NCI-H446 (cell line): ENCODE measurements at regions not wholly inside any gene's neighbourhood (a gene's known extent, or its start where the extent isn't known, plus 50 kb on each side); places are given as distances from the start of the nearest gene placed in this dataset.
A peak's percentile ranks its signal among the peaks of the same experiment; 100 is the strongest.

Source experiments
- DNase-seq, 2 experiments: peaks; one replicate each; lab custom pipeline; 2025; lab: John Stamatoyannopoulos, UW

GRCh38 chr2:64854773-64855237, 134.4 kb upstream of the SLC1A4 start:
- no peak for DNase-seq

DNA sequence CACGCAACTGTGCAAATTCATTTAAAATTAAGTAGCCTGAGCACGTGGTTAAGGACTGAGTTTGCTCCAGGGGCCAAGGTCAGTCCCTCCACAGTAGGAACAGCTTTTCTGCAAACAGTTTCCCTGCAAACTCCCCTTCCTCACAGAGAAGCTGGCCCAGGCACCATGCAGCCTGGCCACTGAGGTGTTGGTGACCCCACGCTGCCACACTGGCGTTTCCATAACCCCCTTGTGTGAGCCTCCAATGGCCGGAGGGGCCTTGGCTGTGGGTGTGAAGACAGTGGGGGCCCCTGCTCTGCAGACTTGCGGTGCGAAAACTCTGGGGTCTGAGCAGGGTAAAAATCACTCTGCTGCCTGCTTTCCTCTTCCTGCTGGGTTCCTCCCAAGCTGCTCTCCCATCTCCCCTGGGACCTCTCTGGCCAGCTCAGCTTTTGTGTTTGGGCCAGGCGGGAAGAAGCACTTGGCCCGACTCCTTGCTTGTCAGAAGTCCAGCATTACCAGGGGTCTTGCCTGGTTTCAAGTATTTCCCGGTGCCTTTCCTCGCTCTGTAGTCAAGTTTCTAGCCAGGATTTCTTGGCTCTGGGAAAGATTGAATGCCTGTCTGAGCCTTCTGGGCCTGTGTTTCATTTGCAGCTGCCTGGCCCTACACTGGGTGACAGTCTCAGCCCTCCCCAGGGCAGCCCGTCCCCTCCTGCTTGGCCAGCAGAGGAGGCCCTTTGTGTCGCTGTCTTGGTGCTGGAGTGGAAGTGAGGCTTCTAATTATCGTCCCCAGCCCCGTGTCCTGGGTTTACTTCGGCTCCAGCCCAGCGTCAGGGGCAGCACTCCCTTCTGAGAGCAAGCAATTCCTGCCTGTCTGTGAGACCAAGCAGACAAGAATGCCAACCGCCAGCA, 131.4 kb upstream of the SLC1A4 start:
- peak; percentile 76 to 91 for DNase-seq

DNA sequence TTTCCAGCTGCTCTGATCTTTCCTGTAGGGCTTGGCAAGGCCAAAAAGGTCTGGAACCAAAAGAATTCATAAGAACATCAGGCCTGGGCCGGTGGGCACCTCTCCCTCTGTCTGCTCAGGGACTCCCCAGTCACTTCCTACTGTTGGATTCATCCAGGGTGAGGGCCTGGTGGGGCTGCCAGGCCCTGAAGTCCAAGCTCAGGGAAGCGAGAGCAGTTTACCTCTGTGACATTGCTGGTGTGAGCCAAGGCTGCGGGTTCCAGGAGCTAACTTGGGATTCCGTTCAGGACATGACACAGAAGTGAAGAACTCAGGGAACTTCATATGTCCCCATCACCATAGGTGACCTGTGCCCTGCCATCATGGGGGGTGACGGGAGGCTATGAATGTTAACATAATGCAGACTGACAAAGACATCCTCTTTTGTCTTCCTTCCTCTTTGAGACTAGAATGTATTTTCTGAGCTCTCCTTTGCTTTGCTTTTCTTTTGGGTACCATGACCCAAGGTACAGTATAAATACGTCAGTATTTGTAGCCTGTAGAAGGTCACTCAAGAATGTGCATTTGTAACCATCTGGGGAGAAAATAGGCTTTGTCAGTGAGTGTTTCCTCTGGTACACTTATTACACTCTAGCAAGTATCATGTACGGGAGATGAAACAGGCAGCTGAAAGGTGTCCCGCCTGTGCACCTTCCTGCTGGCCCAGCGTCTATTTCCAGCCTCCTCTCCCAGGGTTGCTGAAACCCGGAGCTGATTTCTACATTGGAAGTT, 130.5 kb upstream of the SLC1A4 start:
- no peak for DNase-seq

GRCh38 chr2:64859312-64860212, 129.6 kb upstream of the SLC1A4 start:
- peak in 1 of 2 experiments; percentile 2 for DNase-seq

- no peak for DNase-seq
These were observed 128.8 kb upstream of the SLC1A4 start for GRCh38 chr2:64860276-64860885.

- no peak for DNase-seq
These were observed 128.3 kb upstream of the SLC1A4 start for GRCh38 chr2:64860936-64861335.

GRCh38 chr2:64861452-64862397, 127.5 kb upstream of the SLC1A4 start:
- no peak for DNase-seq

- no peak for DNase-seq
These were observed 126.6 kb upstream of the SLC1A4 start for GRCh38 chr2:64862623-64863022.

- no peak for DNase-seq
These were observed 125.9 kb upstream of the SLC1A4 start for GRCh38 chr2:64863097-64863820.

- DNase-seq = peak; percentile 7 to 63
These were observed 123.9 kb upstream of the SLC1A4 start for GRCh38 chr2:64865073-64865830.

DNA sequence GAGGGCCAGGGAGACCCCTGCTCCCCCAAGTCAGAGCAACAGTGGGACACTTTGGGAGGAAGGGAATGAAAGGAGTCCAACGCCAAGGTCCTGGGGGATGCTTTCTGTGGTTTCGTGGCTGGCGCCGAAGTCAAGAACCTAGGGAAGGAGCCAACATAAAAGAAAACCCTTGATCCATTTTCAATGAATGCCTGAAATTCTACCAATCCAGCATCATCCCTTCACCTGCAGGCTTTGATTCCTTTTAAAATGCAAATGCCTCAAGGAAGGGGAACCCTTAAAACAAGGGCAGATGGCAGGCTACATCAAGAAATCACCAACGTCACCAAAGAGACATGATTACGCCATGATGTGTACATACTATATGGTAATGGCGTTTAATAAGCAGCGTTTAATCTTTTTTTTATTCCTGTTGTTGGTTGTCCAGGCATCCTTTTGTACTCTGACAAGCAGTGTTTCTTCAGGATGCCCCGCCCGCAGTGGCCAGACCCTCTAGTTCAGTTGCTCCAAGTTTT, 123.3 kb upstream of the SLC1A4 start:
- no peak for DNase-seq

DNA sequence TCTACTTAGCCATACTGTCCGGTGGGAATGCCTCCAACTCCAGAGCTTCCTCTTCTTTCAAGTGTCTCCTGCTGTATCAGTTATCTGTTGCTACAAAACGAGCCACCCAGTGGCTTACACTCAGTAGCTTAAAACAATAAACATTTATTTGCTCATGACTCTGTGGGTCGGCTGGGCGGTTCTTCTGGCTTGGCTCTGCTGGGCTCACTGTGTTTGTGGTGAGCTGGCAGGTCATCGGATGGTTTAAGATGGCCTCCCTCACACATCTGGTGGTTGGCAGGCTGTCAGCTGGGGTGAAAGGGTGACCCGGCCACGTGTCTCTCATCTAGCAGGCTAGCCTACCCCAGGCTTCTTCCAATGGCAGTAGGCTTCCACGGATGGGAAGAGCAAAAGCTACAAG, 122.4 kb upstream of the SLC1A4 start:
- DNase-seq = no peak

DNA sequence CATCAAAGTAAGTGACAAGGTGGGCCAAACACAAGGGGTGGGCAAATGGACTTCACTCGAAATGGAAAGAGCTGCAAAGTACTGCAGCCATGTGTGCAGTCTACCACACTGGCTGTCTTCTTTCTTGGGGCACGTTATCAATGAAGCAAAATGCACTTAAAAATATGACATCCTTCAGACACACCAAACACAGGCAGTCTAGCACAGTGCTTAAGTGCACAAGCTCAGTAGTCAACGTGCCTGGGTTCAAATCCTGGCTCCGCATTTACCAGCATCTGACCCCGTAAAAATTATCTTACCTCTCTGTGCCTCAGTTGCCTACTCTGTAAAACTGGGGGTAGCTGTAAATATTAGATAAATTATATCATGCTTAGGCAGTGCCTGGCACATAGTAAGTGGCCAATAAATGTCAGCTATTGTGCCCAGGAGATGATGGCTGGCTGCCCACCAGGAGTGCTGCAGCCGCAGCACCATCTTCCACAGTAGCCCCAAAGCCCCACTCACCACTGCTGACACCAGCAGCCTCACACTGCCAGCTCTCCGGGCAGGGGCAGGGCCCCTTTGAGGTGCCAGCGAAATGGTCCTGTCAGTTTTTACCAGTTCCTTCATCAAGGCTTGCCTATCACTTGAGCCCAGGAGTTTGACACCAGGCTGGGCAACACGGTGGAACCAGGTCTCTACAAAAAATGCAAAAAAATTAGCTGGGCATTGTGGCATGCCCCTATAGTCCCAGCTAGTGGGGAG, 121.8 kb upstream of the SLC1A4 start:
- no peak for DNase-seq

DNA sequence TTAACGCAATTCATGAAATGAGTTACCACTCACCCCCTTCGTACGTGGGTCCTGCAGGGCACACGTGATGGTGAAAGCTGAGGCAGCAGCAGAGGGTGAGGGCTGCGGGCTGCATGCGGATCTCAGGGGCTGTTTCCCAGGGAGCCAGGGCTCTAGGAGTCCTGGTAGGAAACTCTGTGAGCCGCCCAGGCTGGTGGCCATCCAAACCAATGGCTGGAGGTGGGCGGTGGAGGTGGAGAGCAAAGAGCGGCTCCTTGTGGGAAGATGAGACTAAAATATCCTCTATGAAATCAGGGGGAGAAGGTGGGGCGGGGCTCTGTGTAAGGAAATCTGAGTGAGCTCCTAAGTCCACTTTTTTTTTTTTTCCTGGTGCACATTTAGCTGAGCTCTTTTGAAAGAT, 120.1 kb upstream of the SLC1A4 start:
- DNase-seq = no peak

GRCh38 chr2:64873472-64873924, 115.7 kb upstream of the SLC1A4 start:
- DNase-seq = peak; percentile 23 to 34

GRCh38 chr2:64874593-64874992, 114.6 kb upstream of the SLC1A4 start:
- DNase-seq = no peak

DNA sequence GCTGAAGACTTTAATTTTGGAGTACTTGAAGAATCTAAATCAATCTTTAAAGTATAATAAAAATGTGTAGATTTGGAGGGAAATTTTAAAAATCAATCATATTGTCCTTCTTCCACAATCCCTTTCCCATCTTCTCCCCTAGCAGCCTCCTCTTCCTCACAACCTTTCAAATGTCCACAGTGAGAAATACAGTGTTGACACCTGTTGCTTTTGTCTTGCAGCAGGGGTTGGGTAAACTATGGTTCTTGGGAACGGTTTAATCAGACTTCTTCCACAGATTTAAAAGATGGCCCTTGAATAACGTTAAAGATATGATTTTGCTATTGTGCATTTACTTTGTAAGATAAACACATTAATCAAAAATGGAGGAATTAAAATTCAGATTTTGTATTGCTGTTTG, 113.8 kb upstream of the SLC1A4 start:
- DNase-seq = no peak

- DNase-seq = peak in 1 of 2 experiments; percentile 24
These were observed 113.0 kb upstream of the SLC1A4 start for GRCh38 chr2:64876137-64876647.
